Right lobe of liver (tissue), 6 donors: ENCODE measurements at regions not wholly inside any gene's neighbourhood (a gene's known extent, or its start where the extent isn't known, plus 50 kb on each side); places are given as distances from the start of the nearest gene placed in this dataset.

Experiments used
- ATAC-seq, 4 donors: fragments of 200-7000 bp; cut with Tn5 transposase; one replicate each; pipeline ENCODE4 v1.9.1; 2020; ENCODE audit warnings: mild to moderate bottlenecking in 4 of 4, moderate library complexity in 4 of 4
- DNase-seq, 3 donors: peaks; one replicate each; pipeline ENCODE4 v3.0.0-alpha.2; 2020
- H3K27ac ChIP-seq, 3 donors: fragments of 200-600 bp; one replicate each; pipeline ENCODE4 v1.8.0; 2022
- H3K27me3 ChIP-seq, 2 donors: fragments of 200-600 bp; one replicate each; pipeline ENCODE4 v1.8.0; 2022
- H3K36me3 ChIP-seq, 4 donors: fragments of 200-600 bp; sonication (generic) in 1 of 4; one replicate each; pipeline versions ENCODE4 v1.5.1 to v1.8.0; 2017 to 2022; ENCODE audit warnings: control low read depth in 1 of 4
- H3K4me1 ChIP-seq, 4 donors: fragments of 200-600 bp; sonication (generic) in 1 of 4; one replicate each; pipeline versions ENCODE4 v1.5.1 to v1.8.0; 2017 to 2022; ENCODE audit warnings: control low read depth in 1 of 4
- H3K4me3 ChIP-seq, 3 donors: fragments of 200-600 bp; one replicate each; pipeline ENCODE4 v1.8.0; 2022
- H3K9me3 ChIP-seq, 4 donors: fragments of 200-600 bp; sonication (generic) in 1 of 4; one replicate each; pipeline versions ENCODE4 v1.5.1 to v1.8.0; 2017 to 2022; ENCODE audit warnings: control low read depth in 1 of 4
- CTCF ChIP-seq, 4 donors: fragments of 200-600 bp in 3 of 4; fragments of 450-650 bp in 1 of 4; IDR thresholded peaks; one replicate each; pipeline versions ENCODE4 v1.5.1 to v1.8.0; 2016 to 2022; ENCODE audit warnings: antibody characterized with exemption in 4 of 4, mild to moderate bottlenecking in 2 of 4
- POLR2A ChIP-seq: fragments of 450-650 bp; IDR thresholded peaks from one replicate; pipeline ENCODE4 v1.6.1; 2017; ENCODE audit warnings: antibody characterized with exemption, mild to moderate bottlenecking
- WGBS: methylation state at CpG from one replicate; pipeline ENCODE4 v1.1.6; 2018; ENCODE audit warnings: low coverage, low lambda C conversion rate; ENCODE audit not compliant: insufficient coverage; ENCODE audit errors: missing lambda C conversion rate; 5-methylcytosine and 5-hydroxymethylcytosine counted together
- intact Hi-C, 2 donors: fragments of 100-400 bp; cut with DNase I; formaldehyde crosslinking; loops; one replicate each; pipeline versions ENCODE4 v1.11.2 to v1.14.1; 2022
- donor health status: DM: no; HTN: yes; CAD: no.
- donor health status: DM: no; HTN: no; CAD: no.
- donor health status: DM: no; HTN: no; CAD: no.
- donor health status: DM: no; HTN: yes; CAD: no.
- donor health status: DM: no; HTN: yes; CAD: no.

GRCh38 chr12:19052689-19053088 lies 76.8 kb upstream of the PLEKHA5 start:
- no peak overlapping the region for H3K27ac ChIP-seq
- intact Hi-C loops = no loop called here
- 49% methylated on average over 2 of the region's 2 CpGs for WGBS
- H3K27me3 ChIP-seq = no peaks in the 10 kb centered on the region
- no peak overlapping the region for H3K4me3 ChIP-seq
- no peaks in the 10 kb centered on the region for H3K4me1 ChIP-seq
- ATAC-seq (no peak), DNase-seq (no peak)
- H3K9me3 ChIP-seq = no peaks in the 10 kb centered on the region
- no peaks in the 10 kb centered on the region for H3K36me3 ChIP-seq
- no peak for TF ChIP-seq CTCF (IDR thresholded peaks at IDR 0.05)
- TF ChIP-seq POLR2A = no peak

GRCh38 chr12:19053218-19053617 lies 76.3 kb upstream of the PLEKHA5 start:
- ATAC-seq (no peak), DNase-seq (no peak)
- Histone ChIP-seq H3K4me1 (no peaks in the 10 kb centered on the region), H3K27me3 (no peaks in the 10 kb centered on the region), H3K27ac (no peak overlapping the region), H3K4me3 (no peak overlapping the region), H3K9me3 (no peaks in the 10 kb centered on the region), H3K36me3 (no peaks in the 10 kb centered on the region)
- TF ChIP-seq POLR2A (no peak), CTCF (IDR thresholded peaks at IDR 0.05) (no peak)
- 89% methylated on average over 1 of the region's 1 CpG for WGBS
- intact Hi-C loops = no loop called here

GRCh38 chr12:19054035-19054434 lies 75.5 kb upstream of the PLEKHA5 start:
- H3K4me3 ChIP-seq = no peak overlapping the region
- H3K36me3 ChIP-seq = no peaks in the 10 kb centered on the region
- 93% methylated on average over 1 of the region's 1 CpG for WGBS
- ATAC-seq (no peak), DNase-seq (no peak)
- no peak overlapping the region for H3K27ac ChIP-seq
- H3K4me1 ChIP-seq = peaks cover 0 to 2% (median 0%) of the 10 kb centered on the region in 4 donors
- intact Hi-C loops = no loop called here
- no peaks in the 10 kb centered on the region for H3K9me3 ChIP-seq
- H3K27me3 ChIP-seq = no peaks in the 10 kb centered on the region
- no peak for TF ChIP-seq CTCF (IDR thresholded peaks at IDR 0.05)
- no peak for TF ChIP-seq POLR2A

GRCh38 chr12:19055589-19055988 lies 73.9 kb upstream of the PLEKHA5 start:
- DNase-seq (no peak), ATAC-seq (no peak)
- H3K4me3 ChIP-seq = no peak overlapping the region
- H3K4me1 ChIP-seq = peaks cover 0 to 4% (median 0%) of the 10 kb centered on the region in 4 donors
- H3K9me3 ChIP-seq = no peaks in the 10 kb centered on the region
- intact Hi-C loops = no loop called here
- TF ChIP-seq CTCF (IDR thresholded peaks at IDR 0.05) (no peak), POLR2A (no peak)
- no peaks in the 10 kb centered on the region for H3K27me3 ChIP-seq
- H3K36me3 ChIP-seq = no peaks in the 10 kb centered on the region
- no peak overlapping the region for H3K27ac ChIP-seq
- 79% methylated on average over 4 of the region's 4 CpGs for WGBS
